Activated CD4-positive, alpha-beta memory T cell treated with anti-CD3 and anti-CD28 coated beads, Interleukin-2, amount 10 ng/mL, durations not matched to agents 7 days and 5 days (primary cell): ENCODE measurements at regions not wholly inside any gene's neighbourhood (a gene's known extent, or its start where the extent isn't known, plus 50 kb on each side); places are given as distances from the start of the nearest gene placed in this dataset.
"Not testable (repeated sequence)": the region's sequence is repeated elsewhere in the genome, so short reads cannot be mapped to it uniquely, and the experiment has no call there.

Experiments used
- CTCF ChIA-PET: fragments of 350-600 bp; sonication (Branson Sonifier 250); formaldehyde crosslinking; loops from one replicate; lab custom pipeline; 2021; ENCODE audit warnings: antibody characterized with exemption, inconsistent platforms; lab: Charles Lee
- POLR2A ChIA-PET: fragments of 350-600 bp; sonication (Branson Sonifier 250); formaldehyde crosslinking; loops from one replicate; lab custom pipeline; 2021; ENCODE audit warnings: antibody characterized with exemption; lab: Charles Lee
- DNase-seq: peaks from one replicate; pipeline ENCODE4 v3.0.0-alpha.2; 2020
- H3K27ac Mint-ChIP-seq: one replicate; pipeline ENCODE4 v1.8.0; 2021; ENCODE audit warnings: mild to moderate bottlenecking, mixed read lengths
- H3K27me3 Mint-ChIP-seq: one replicate; pipeline ENCODE4 v1.8.0; 2021; ENCODE audit warnings: mixed read lengths
- H3K36me3 Mint-ChIP-seq: one replicate; pipeline ENCODE4 v1.8.0; 2021; ENCODE audit warnings: low read depth, mixed read lengths
- H3K4me1 Mint-ChIP-seq: one replicate; pipeline ENCODE4 v1.8.0; 2021; ENCODE audit warnings: mixed read lengths
- H3K4me3 Mint-ChIP-seq: one replicate; pipeline ENCODE4 v1.8.0; 2021; ENCODE audit warnings: mild to moderate bottlenecking, mixed read lengths
- H3K9me3 Mint-ChIP-seq: one replicate; pipeline ENCODE4 v1.8.0; 2021; ENCODE audit warnings: mixed read lengths

- H3K9me3 Mint-ChIP-seq = peaks cover 6% of the 10 kb centered on the region
These were observed 260.5 kb downstream of the CALCRL start for GRCh38 chr2:187187519-187187918.

GRCh38 chr2:187180529-187180928 is 267.5 kb downstream of the CALCRL start:
- CTCF ChIA-PET = no interaction called here
- DNase-seq = no peak
- POLR2A ChIA-PET = no interaction called here
- Mint-ChIP-seq H3K9me3 (peaks cover 6% of the 10 kb centered on the region), H3K27ac (no peak overlapping the region), H3K4me1 (no peaks in the 10 kb centered on the region), H3K36me3 (no peaks in the 10 kb centered on the region), H3K4me3 (no peak overlapping the region), H3K27me3 (no peaks in the 10 kb centered on the region)

More at GRCh38 chr2:187187519-187187918, 260.5 kb downstream of the CALCRL start:
- POLR2A ChIA-PET = no interaction called here
- Mint-ChIP-seq H3K27ac (no peak overlapping the region), H3K4me3 (no peak overlapping the region), H3K27me3 (no peaks in the 10 kb centered on the region), H3K36me3 (no peaks in the 10 kb centered on the region), H3K4me1 (no peaks in the 10 kb centered on the region)
- no peak for DNase-seq
- CTCF ChIA-PET = no interaction called here

GRCh38 chr2:187178876-187179275 is 269.2 kb downstream of the CALCRL start:
- H3K27ac Mint-ChIP-seq, POLR2A ChIA-PET, H3K9me3 Mint-ChIP-seq, CTCF ChIA-PET, H3K27me3 Mint-ChIP-seq, DNase-seq, H3K4me3 Mint-ChIP-seq, H3K36me3 Mint-ChIP-seq, H3K4me1 Mint-ChIP-seq: not testable (repeated sequence)

- Mint-ChIP-seq H3K27me3 (no peaks in the 10 kb centered on the region), H3K36me3 (no peaks in the 10 kb centered on the region), H3K9me3 (no peaks in the 10 kb centered on the region), H3K4me3 (no peak overlapping the region), H3K4me1 (no peaks in the 10 kb centered on the region), H3K27ac (no peak overlapping the region)
- DNase-seq = no peak
- POLR2A ChIA-PET = no interaction called here
- CTCF ChIA-PET = interaction anchor here (1.1 kb wide), 1 partner anchor 10 kb away, joined by 4 read pairs; no protein-coding TSS in a partner anchor
These were observed 270.8 kb downstream of the CALCRL start for GRCh38 chr2:187177253-187177652.

- H3K4me3 Mint-ChIP-seq = no peak overlapping the region
- H3K4me1 Mint-ChIP-seq = no peaks in the 10 kb centered on the region
- ChIA-PET POLR2A (no interaction called here), CTCF (no interaction called here)
- no peak for DNase-seq
- H3K9me3 Mint-ChIP-seq = no peaks in the 10 kb centered on the region
- H3K27me3 Mint-ChIP-seq = no peaks in the 10 kb centered on the region
- H3K27ac Mint-ChIP-seq = no peak overlapping the region
- no peaks in the 10 kb centered on the region for H3K36me3 Mint-ChIP-seq
These were observed 273.5 kb downstream of the CALCRL start for GRCh38 chr2:187174582-187174981.

GRCh38 chr2:187171318-187171717 is 276.7 kb downstream of the CALCRL start:
- no peaks in the 10 kb centered on the region for H3K36me3 Mint-ChIP-seq
- no peak overlapping the region for H3K4me3 Mint-ChIP-seq
- ChIA-PET CTCF (no interaction called here), POLR2A (no interaction called here)
- no peak overlapping the region for H3K27ac Mint-ChIP-seq
- DNase-seq = no peak
- H3K27me3 Mint-ChIP-seq = no peaks in the 10 kb centered on the region
- H3K4me1 Mint-ChIP-seq = no peaks in the 10 kb centered on the region
- H3K9me3 Mint-ChIP-seq = no peaks in the 10 kb centered on the region

- no peak for DNase-seq
- ChIA-PET CTCF (no interaction called here), POLR2A (no interaction called here)
- no peak overlapping the region for H3K27ac Mint-ChIP-seq
- no peaks in the 10 kb centered on the region for H3K27me3 Mint-ChIP-seq
- no peak overlapping the region for H3K4me3 Mint-ChIP-seq
- H3K9me3 Mint-ChIP-seq = no peaks in the 10 kb centered on the region
- no peaks in the 10 kb centered on the region for H3K4me1 Mint-ChIP-seq
- no peaks in the 10 kb centered on the region for H3K36me3 Mint-ChIP-seq
These were observed 278.2 kb downstream of the CALCRL start for GRCh38 chr2:187169864-187170263.

- DNase-seq = no peak
- H3K36me3 Mint-ChIP-seq = no peaks in the 10 kb centered on the region
- no peak overlapping the region for H3K4me3 Mint-ChIP-seq
- no peak overlapping the region for H3K27ac Mint-ChIP-seq
- ChIA-PET POLR2A (no interaction called here), CTCF (no interaction called here)
- no peaks in the 10 kb centered on the region for H3K9me3 Mint-ChIP-seq
- H3K27me3 Mint-ChIP-seq = no peaks in the 10 kb centered on the region
- H3K4me1 Mint-ChIP-seq = no peaks in the 10 kb centered on the region
These were observed 279.0 kb downstream of the CALCRL start for GRCh38 chr2:187168720-187169713.

GRCh38 chr2:187167491-187167890 is 280.6 kb downstream of the CALCRL start:
- no peak for DNase-seq
- no peak overlapping the region for H3K4me3 Mint-ChIP-seq
- CTCF ChIA-PET = interaction anchor here (0.9 kb wide), 1 partner anchor 10 kb away, joined by 4 read pairs; no protein-coding TSS in a partner anchor
- POLR2A ChIA-PET = no interaction called here
- H3K36me3 Mint-ChIP-seq = no peaks in the 10 kb centered on the region
- no peaks in the 10 kb centered on the region for H3K27me3 Mint-ChIP-seq
- no peaks in the 10 kb centered on the region for H3K9me3 Mint-ChIP-seq
- no peak overlapping the region for H3K27ac Mint-ChIP-seq
- no peaks in the 10 kb centered on the region for H3K4me1 Mint-ChIP-seq

- no peak overlapping the region for H3K4me3 Mint-ChIP-seq
- ChIA-PET CTCF (interaction anchor here (0.9 kb wide), 1 partner anchor 12 kb away, joined by 4 read pairs; no protein-coding TSS in a partner anchor), POLR2A (no interaction called here)
- no peaks in the 10 kb centered on the region for H3K27me3 Mint-ChIP-seq
- no peaks in the 10 kb centered on the region for H3K9me3 Mint-ChIP-seq
- H3K4me1 Mint-ChIP-seq = no peaks in the 10 kb centered on the region
- H3K36me3 Mint-ChIP-seq = no peaks in the 10 kb centered on the region
- DNase-seq = no peak
- H3K27ac Mint-ChIP-seq = no peak overlapping the region
These were observed 282.0 kb downstream of the CALCRL start for GRCh38 chr2:187165936-187166610.

GRCh38 chr2:187158452-187158851 is 289.6 kb downstream of the CALCRL start:
- no peak for DNase-seq
- POLR2A ChIA-PET = no interaction called here
- Mint-ChIP-seq H3K4me1 (no peaks in the 10 kb centered on the region), H3K27ac (no peak overlapping the region), H3K36me3 (no peaks in the 10 kb centered on the region), H3K27me3 (no peaks in the 10 kb centered on the region), H3K4me3 (no peak overlapping the region), H3K9me3 (peaks cover 9% of the 10 kb centered on the region)
- CTCF ChIA-PET = no interaction called here

- POLR2A ChIA-PET = no interaction called here
- no peaks in the 10 kb centered on the region for H3K27me3 Mint-ChIP-seq
- peaks cover 9% of the 10 kb centered on the region for H3K9me3 Mint-ChIP-seq
- no peaks in the 10 kb centered on the region for H3K36me3 Mint-ChIP-seq
- no peak overlapping the region for H3K4me3 Mint-ChIP-seq
- no peaks in the 10 kb centered on the region for H3K4me1 Mint-ChIP-seq
- no peak overlapping the region for H3K27ac Mint-ChIP-seq
- DNase-seq = no peak
- CTCF ChIA-PET = no interaction called here
These were observed 291.0 kb downstream of the CALCRL start for GRCh38 chr2:187157046-187157445.

- H3K36me3 Mint-ChIP-seq = no peaks in the 10 kb centered on the region
These were observed 292.6 kb downstream of the CALCRL start for GRCh38 chr2:187155476-187155875.

More at GRCh38 chr2:187155476-187155875, 292.6 kb downstream of the CALCRL start:
- H3K27ac Mint-ChIP-seq = no peak overlapping the region
- ChIA-PET POLR2A (no interaction called here), CTCF (interaction anchor here (0.7 kb wide), 1 partner anchor 1081 kb away, joined by 3 read pairs; no protein-coding TSS in a partner anchor)
- DNase-seq = no peak
- no peaks in the 10 kb centered on the region for H3K4me1 Mint-ChIP-seq
- H3K9me3 Mint-ChIP-seq = peaks cover 9% of the 10 kb centered on the region
- H3K4me3 Mint-ChIP-seq = no peak overlapping the region
- H3K27me3 Mint-ChIP-seq = no peaks in the 10 kb centered on the region
